ENCODE measurements at regions not wholly inside any gene's neighbourhood (a gene's known extent, or its start where the extent isn't known, plus 50 kb on each side); places are given as distances from the start of the nearest gene placed in this dataset.

GRCh38 chr17:79520167-79521165, 90.4 kb downstream of the RBFOX3 start:
- DNase-seq, result peak; percentile 76

- no peak for DNase-seq
These were observed 91.2 kb downstream of the RBFOX3 start for GRCh38 chr17:79519601-79520000.

- DNase-seq, result no peak
These were observed 92.0 kb downstream of the RBFOX3 start for GRCh38 chr17:79518585-79519523.

- DNase-seq, result no peak
These were observed 92.8 kb downstream of the RBFOX3 start for GRCh38 chr17:79517827-79518584.

GRCh38 chr17:79515646-79516571, 94.9 kb downstream of the RBFOX3 start:
- no peak for DNase-seq

GRCh38 chr17:79515110-79515509, 95.7 kb downstream of the RBFOX3 start:
- no peak for DNase-seq

GRCh38 chr17:79513820-79514535, 96.9 kb downstream of the RBFOX3 start:
- no peak for DNase-seq

- no peak for DNase-seq
These were observed 97.6 kb downstream of the RBFOX3 start for GRCh38 chr17:79513206-79513605.

- no peak for DNase-seq
These were observed 99.4 kb downstream of the RBFOX3 start for GRCh38 chr17:79511471-79511870.

GRCh38 chr17:79510071-79510470, 100.8 kb downstream of the RBFOX3 start:
- DNase-seq, result no peak

- DNase-seq, result no peak
These were observed 101.4 kb downstream of the RBFOX3 start for GRCh38 chr17:79509490-79509889.

- DNase-seq, result no peak
These were observed 101.8 kb downstream of the RBFOX3 start for GRCh38 chr17:79509008-79509407.

- DNase-seq, result no peak
These were observed 102.5 kb downstream of the RBFOX3 start for GRCh38 chr17:79508291-79508716.

- DNase-seq, result no peak
These were observed 103.9 kb downstream of the RBFOX3 start for GRCh38 chr17:79506955-79507354.

GRCh38 chr17:79506150-79506870, 104.5 kb downstream of the RBFOX3 start:
- no peak for DNase-seq

GRCh38 chr17:79505199-79505598, 105.7 kb downstream of the RBFOX3 start:
- DNase-seq, result no peak

- DNase-seq, result no peak
These were observed 106.7 kb downstream of the RBFOX3 start for GRCh38 chr17:79504181-79504605.

- DNase-seq, result no peak
These were observed 107.6 kb downstream of the RBFOX3 start for GRCh38 chr17:79503126-79503839.

- no peak for DNase-seq
These were observed 108.9 kb downstream of the RBFOX3 start for GRCh38 chr17:79501910-79502309.

All from NCI-H2171 (cell line).